Cardiac fibroblast (primary cell): ENCODE measurements at regions not wholly inside any gene's neighbourhood (a gene's known extent, or its start where the extent isn't known, plus 50 kb on each side); places are given as distances from the start of the nearest gene placed in this dataset.

Experiments used
- DNase-seq, 2 donors: peaks; one replicate each; pipeline versions ENCODE4 v3.0.0 to v3.0.0-alpha.2; 2010; ENCODE audit warnings: low read depth in 2 of 2
- H3K4me3 ChIP-seq, 2 donors: replicated peaks in 1 of 2; 1 replicate in 1 of 2; 2 replicates in 1 of 2; pipeline ENCODE4 v1.5.1; 2011; ENCODE audit warnings: low read depth in 2 of 2, low read length in 2 of 2, mild to moderate bottlenecking in 2 of 2, moderate library complexity in 1 of 2
- TF ChIP-seq, protein P1 (sequence below): IDR thresholded peaks from one replicate; pipeline ENCODE4 v1.5.1; 2011; ENCODE audit warnings: low read depth, mild to moderate bottlenecking, low read length, inconsistent platforms

GRCh38 chr21:14609274-14609673 lies 63.2 kb upstream of the SAMSN1 start:
- DNase-seq, result no peak
- TF ChIP-seq, protein P1, sequence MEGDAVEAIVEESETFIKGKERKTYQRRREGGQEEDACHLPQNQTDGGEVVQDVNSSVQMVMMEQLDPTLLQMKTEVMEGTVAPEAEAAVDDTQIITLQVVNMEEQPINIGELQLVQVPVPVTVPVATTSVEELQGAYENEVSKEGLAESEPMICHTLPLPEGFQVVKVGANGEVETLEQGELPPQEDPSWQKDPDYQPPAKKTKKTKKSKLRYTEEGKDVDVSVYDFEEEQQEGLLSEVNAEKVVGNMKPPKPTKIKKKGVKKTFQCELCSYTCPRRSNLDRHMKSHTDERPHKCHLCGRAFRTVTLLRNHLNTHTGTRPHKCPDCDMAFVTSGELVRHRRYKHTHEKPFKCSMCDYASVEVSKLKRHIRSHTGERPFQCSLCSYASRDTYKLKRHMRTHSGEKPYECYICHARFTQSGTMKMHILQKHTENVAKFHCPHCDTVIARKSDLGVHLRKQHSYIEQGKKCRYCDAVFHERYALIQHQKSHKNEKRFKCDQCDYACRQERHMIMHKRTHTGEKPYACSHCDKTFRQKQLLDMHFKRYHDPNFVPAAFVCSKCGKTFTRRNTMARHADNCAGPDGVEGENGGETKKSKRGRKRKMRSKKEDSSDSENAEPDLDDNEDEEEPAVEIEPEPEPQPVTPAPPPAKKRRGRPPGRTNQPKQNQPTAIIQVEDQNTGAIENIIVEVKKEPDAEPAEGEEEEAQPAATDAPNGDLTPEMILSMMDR, result no peak

DNA sequence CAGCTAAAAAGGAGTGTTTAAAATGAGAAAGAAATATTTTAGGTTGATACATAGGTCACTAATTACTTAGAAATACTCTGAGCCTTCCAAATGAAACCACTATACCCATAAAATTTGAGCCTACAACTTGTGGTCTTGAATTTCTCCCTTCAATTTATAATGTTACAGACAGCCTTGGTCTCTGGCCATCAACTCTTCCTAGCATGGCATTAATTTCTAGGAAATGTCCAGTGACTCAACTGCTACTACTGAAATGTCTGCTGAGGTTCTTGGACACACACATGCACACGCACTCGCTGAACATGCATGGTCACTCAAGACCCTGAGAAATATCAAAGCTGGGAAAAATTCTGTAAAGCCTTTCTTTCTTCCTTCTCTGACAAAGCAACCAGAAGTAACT lies 61.1 kb upstream of the SAMSN1 start:
- H3K4me3 ChIP-seq, result no peak overlapping the region
- no peak for DNase-seq
- TF ChIP-seq, protein P1, result no peak

More at GRCh38 chr21:14609274-14609673, 63.2 kb upstream of the SAMSN1 start:
- no peak overlapping the region for H3K4me3 ChIP-seq

GRCh38 chr21:14603202-14603601 lies 57.1 kb upstream of the SAMSN1 start:
- TF ChIP-seq, protein P1, result no peak
- H3K4me3 ChIP-seq, result no peak overlapping the region
- peak; percentile 51 to 89 for DNase-seq

- TF ChIP-seq, protein P1, result no peak
- H3K4me3 ChIP-seq, result no peak overlapping the region
- DNase-seq, result no peak
Measured at GRCh38 chr21:14602382-14602958, 56.4 kb upstream of the SAMSN1 start.

DNA sequence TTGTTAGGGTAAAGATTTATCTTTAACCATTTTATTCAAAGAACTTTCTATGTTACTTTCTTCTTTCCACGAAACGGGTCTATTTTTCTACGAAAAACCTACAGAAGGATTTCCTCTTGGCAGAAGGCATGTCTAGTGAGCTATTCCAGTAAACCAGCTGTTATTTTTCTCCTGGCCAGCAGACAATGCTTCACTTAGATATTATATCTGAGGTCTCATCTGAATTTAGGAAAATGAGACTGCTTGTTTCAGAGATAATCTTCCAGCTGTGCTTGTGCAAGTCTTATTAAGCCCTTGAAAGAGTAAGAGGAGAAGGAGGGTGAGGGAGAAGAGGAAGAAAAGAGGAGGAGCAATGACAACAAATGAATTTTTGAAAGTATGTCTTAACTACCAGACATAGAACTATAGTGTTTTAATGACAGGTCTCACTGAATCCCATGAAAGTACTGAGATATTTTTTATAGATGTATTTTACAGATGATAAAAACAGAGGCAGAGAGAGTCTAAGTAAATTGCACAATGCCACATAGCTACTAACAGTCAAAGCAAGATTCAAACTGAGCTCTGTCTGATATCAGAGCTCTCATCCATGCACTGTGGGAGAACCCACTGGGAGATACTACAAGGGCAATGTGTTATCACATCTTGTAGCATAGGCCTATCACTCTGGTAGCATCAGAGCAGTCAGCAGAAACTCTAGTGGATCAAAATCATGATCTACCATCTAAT lies 54.6 kb upstream of the SAMSN1 start:
- H3K4me3 ChIP-seq, result no peak overlapping the region
- TF ChIP-seq, protein P1, result no peak
- DNase-seq, result peak; percentile 18 to 36

- TF ChIP-seq, protein P1, result no peak
- DNase-seq, result no peak
Measured at GRCh38 chr21:14598065-14598464, 52.0 kb upstream of the SAMSN1 start.

More at GRCh38 chr21:14598065-14598464, 52.0 kb upstream of the SAMSN1 start:
- no peak overlapping the region for H3K4me3 ChIP-seq
